H1 (cell line): ENCODE measurements at regions not wholly inside any gene's neighbourhood (a gene's known extent, or its start where the extent isn't known, plus 50 kb on each side); places are given as distances from the start of the nearest gene placed in this dataset.

Experiments
- ASH2L ChIP-seq: fragments of 200-600, 300-600 bp; sonication (generic); IDR thresholded peaks from one replicate; pipeline ENCODE4 v1.7.1; 2017; ENCODE audit warnings: low read length
- CREB1 ChIP-seq: IDR thresholded peaks from 2 replicates; pipeline ENCODE4 v1.6.1; 2012; ENCODE audit warnings: inconsistent platforms
- EP300 ChIP-seq, 2 experiments: IDR thresholded peaks; 1 replicate in 1 of 2; 2 replicates in 1 of 2; pipeline ENCODE4 v1.6.1; 2011 to 2012; ENCODE audit warnings: low read depth in 2 of 2, low read length in 2 of 2, mild to moderate bottlenecking in 2 of 2, borderline replicate concordance in 1 of 2, inconsistent platforms in 1 of 2, moderate library complexity in 1 of 2
- FOSL1 ChIP-seq: IDR thresholded peaks from 2 replicates; pipeline ENCODE4 v1.6.1; 2011; ENCODE audit warnings: mild to moderate bottlenecking, low read depth, low read length, moderate library complexity; ENCODE audit not compliant: insufficient read depth
- GABPA ChIP-seq: IDR thresholded peaks from 2 replicates; pipeline ENCODE4 v1.6.1; 2011; ENCODE audit warnings: mild to moderate bottlenecking, low read length, moderate library complexity, borderline replicate concordance; ENCODE audit not compliant: insufficient read depth
- RNF2 ChIP-seq: fragments of 200-900, 300-1000 bp; sonication (generic); IDR thresholded peaks from 2 replicates; pipeline ENCODE4 v1.7.1; 2016; ENCODE audit warnings: borderline replicate concordance, low read depth, mild to moderate bottlenecking, antibody characterized with exemption, low read length; ENCODE audit not compliant: poor library complexity, severe bottlenecking; ENCODE audit errors: missing control alignments
- SP2 ChIP-seq: IDR thresholded peaks from 2 replicates; pipeline ENCODE4 v1.6.1; 2012; ENCODE audit warnings: mild to moderate bottlenecking, low read length, inconsistent platforms

DNA sequence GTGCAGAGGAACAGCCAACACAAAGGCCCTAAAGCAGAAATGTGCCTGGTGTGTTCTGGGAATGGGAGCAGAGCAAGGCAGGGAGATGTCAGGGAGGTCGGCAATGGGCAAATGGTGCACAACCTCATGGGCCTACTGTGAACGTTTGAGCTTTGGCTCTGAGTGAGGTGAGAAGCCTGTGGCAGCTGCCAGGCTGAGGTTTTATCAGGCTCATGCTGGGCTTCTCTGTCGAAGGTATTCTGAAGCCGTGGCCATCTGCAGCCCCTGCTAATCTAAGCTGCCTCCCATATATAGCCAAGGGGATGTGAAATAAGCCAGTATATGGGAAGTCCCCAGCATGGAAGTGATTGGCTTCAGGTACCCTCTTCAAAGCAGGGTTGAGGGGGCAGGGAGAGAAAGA, 193.3 kb downstream of the SLC4A3 start (continued):
- TF ChIP-seq RNF2 (no peak), FOSL1 (no peak), ASH2L (no peak), GABPA (no peak), CREB1 (no peak), SP2 (no peak), EP300 (IDR thresholded peaks at IDR 0.05; ENCODE audit: borderline replicate concordance in 1 of 2, low read depth in 2 of 2, low read length in 2 of 2) (no peak)
- TF ChIP-seq, all 59 proteins: peak for 0
